ENCODE measurements at regions not wholly inside any gene's neighbourhood (a gene's known extent, or its start where the extent isn't known, plus 50 kb on each side); places are given as distances from the start of the nearest gene placed in this dataset.

DNA sequence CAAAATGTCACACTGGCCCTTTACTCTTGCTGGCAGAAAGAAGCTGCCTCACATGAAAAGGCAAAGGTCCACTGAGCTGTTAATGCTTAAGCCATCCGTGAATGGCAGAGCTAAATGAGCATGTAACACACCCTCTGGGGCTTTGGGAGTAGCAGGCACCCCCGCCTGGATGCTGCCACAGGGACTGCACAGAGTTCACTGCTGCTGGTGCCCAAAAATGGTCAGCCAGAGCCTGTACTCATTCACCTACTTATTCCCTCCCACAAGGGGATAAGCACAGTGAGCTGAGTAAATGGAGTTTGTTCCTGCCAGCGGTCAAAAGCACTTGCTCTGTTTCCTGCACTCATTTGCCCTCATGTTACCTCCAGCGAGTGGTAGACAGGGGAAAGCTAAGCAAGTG lies 374.0 kb upstream of the STEAP1 start:
- Histone ChIP-seq H3K4me3 (no peak overlapping the region), H3K4me1 (replicated peaks in 1 of 2; ENCODE audit: control insufficient read depth in 2 of 2, insufficient read depth in 2 of 2, low read length in 2 of 2) (no peaks in the 10 kb centered on the region), H4K20me1 (replicated peaks; ENCODE audit: control insufficient read depth, insufficient read depth, low read length) (no peaks in the 10 kb centered on the region), H2AFZ (ENCODE audit: low read depth, low read length) (no peak overlapping the region), H3K36me3 (ENCODE audit: control insufficient read depth, insufficient read depth, low read length) (no peaks in the 10 kb centered on the region), H3K9ac (ENCODE audit: insufficient read depth in 1 of 2, low read depth in 2 of 2, low read length in 2 of 2) (no peak overlapping the region), H3K9me1 (ENCODE audit: control insufficient read depth, insufficient read depth, low read length) (no peaks in the 10 kb centered on the region), H3K9me3 (replicated peaks; ENCODE audit: control insufficient read depth, insufficient read depth, low read depth, low read length) (no peaks in the 10 kb centered on the region), H3K79me2 (ENCODE audit: control insufficient read depth, insufficient read depth, low read length) (no peaks in the 10 kb centered on the region), H3K4me2 (ENCODE audit: insufficient read depth, low read length) (no peak overlapping the region), H3K27me3 (ENCODE audit: control insufficient read depth in 2 of 2, insufficient read depth in 2 of 2, low read length in 2 of 2) (no peaks in the 10 kb centered on the region), H3K27ac (ENCODE audit: extremely low read depth, low read depth, low read length) (no peak overlapping the region)
- ChIA-PET POLR2A (no interaction called here), CTCF (ENCODE audit: low intra/inter-chr PET ratio) (no interaction called here)
- 0% methylated on average over 4 of the region's 4 CpGs for WGBS (ENCODE audit: insufficient coverage, low coverage, missing lambda C conversion rate)
- no TSS peak for BruUV-seq (replicated peaks)
- no peak for ATAC-seq
- FAIRE-seq: no peak
- intact Hi-C loops (cut with micrococcal nuclease): no loop called here
- TF ChIP-seq ZNF239 (CRISPR knock-in tag; IDR thresholded peaks at IDR 0.05) (no peak), CC2D1A (IDR thresholded peaks at IDR 0.05) (no peak), ATF7 (IDR thresholded peaks at IDR 0.05) (no peak), HCFC1 (IDR thresholded peaks at IDR 0.05; ENCODE audit: low read depth, low read length) (no peak), KDM5B (IDR thresholded peaks at IDR 0.05; ENCODE audit: insufficient replicate concordance, low read depth, low read length) (no peak), JUND (IDR thresholded peaks at IDR 0.05; ENCODE audit: borderline replicate concordance, low read depth, low read length) (no peak), JUND (tag; IDR thresholded peaks at IDR 0.05; ENCODE audit: borderline replicate concordance, low read depth, low read length) (no peak), SMAD1 (IDR thresholded peaks at IDR 0.05; ENCODE audit: low read depth, low read length, partially characterized antibody) (no peak), CEBPB (tag; IDR thresholded peaks at IDR 0.05) (no peak)
- TF ChIP-seq, protein P1, sequence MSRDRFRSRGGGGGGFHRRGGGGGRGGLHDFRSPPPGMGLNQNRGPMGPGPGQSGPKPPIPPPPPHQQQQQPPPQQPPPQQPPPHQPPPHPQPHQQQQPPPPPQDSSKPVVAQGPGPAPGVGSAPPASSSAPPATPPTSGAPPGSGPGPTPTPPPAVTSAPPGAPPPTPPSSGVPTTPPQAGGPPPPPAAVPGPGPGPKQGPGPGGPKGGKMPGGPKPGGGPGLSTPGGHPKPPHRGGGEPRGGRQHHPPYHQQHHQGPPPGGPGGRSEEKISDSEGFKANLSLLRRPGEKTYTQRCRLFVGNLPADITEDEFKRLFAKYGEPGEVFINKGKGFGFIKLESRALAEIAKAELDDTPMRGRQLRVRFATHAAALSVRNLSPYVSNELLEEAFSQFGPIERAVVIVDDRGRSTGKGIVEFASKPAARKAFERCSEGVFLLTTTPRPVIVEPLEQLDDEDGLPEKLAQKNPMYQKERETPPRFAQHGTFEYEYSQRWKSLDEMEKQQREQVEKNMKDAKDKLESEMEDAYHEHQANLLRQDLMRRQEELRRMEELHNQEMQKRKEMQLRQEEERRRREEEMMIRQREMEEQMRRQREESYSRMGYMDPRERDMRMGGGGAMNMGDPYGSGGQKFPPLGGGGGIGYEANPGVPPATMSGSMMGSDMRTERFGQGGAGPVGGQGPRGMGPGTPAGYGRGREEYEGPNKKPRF (IDR thresholded peaks at IDR 0.05; ENCODE audit: low read depth, low read length): no peak
- TF ChIP-seq, protein P2, sequence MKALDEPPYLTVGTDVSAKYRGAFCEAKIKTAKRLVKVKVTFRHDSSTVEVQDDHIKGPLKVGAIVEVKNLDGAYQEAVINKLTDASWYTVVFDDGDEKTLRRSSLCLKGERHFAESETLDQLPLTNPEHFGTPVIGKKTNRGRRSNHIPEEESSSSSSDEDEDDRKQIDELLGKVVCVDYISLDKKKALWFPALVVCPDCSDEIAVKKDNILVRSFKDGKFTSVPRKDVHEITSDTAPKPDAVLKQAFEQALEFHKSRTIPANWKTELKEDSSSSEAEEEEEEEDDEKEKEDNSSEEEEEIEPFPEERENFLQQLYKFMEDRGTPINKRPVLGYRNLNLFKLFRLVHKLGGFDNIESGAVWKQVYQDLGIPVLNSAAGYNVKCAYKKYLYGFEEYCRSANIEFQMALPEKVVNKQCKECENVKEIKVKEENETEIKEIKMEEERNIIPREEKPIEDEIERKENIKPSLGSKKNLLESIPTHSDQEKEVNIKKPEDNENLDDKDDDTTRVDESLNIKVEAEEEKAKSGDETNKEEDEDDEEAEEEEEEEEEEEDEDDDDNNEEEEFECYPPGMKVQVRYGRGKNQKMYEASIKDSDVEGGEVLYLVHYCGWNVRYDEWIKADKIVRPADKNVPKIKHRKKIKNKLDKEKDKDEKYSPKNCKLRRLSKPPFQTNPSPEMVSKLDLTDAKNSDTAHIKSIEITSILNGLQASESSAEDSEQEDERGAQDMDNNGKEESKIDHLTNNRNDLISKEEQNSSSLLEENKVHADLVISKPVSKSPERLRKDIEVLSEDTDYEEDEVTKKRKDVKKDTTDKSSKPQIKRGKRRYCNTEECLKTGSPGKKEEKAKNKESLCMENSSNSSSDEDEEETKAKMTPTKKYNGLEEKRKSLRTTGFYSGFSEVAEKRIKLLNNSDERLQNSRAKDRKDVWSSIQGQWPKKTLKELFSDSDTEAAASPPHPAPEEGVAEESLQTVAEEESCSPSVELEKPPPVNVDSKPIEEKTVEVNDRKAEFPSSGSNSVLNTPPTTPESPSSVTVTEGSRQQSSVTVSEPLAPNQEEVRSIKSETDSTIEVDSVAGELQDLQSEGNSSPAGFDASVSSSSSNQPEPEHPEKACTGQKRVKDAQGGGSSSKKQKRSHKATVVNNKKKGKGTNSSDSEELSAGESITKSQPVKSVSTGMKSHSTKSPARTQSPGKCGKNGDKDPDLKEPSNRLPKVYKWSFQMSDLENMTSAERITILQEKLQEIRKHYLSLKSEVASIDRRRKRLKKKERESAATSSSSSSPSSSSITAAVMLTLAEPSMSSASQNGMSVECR (CRISPR knock-in tag; IDR thresholded peaks at IDR 0.05): no peak
- no peak for DNase-seq (ENCODE audit: extremely low read depth in 1 of 4, low spot score in 3 of 4)
- in situ Hi-C loops (cut with MboI): no loop called here

All from K562 (cell line).